GM12874 (cell line): ENCODE measurements at regions not wholly inside any gene's neighbourhood (a gene's known extent, or its start where the extent isn't known, plus 50 kb on each side); places are given as distances from the start of the nearest gene placed in this dataset.

Experiments
- CTCF ChIP-seq: IDR thresholded peaks from 2 replicates; pipeline ENCODE4 v1.5.1; 2011; ENCODE audit warnings: low read depth, mild to moderate bottlenecking, control low read depth, low read length, moderate library complexity; ENCODE audit not compliant: insufficient read depth

DNA sequence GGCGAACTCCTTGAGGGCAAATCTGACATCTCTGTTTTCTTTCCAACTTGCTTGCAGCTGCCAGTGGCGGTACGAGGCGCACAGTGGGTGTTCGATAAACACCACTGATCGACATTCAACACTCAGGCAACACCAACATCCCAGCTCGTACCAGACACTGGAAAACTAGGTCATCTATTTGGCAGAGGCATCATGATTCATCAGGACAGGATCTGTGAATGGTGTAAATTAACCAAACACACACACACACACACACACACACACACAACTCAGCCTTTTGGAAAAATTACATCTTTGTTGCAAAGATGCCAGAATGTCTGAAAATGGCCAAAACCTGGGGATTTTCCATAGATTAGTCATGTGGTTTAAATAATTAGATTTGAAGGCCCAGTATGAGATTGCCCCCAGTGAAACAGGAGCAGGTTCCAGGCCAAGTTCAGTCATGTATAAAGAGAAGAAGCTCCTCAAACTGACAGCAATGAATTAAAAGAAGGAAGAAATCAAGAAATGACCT is 150.5 kb upstream of the NCKAP5 start:
- no peak for TF ChIP-seq CTCF

DNA sequence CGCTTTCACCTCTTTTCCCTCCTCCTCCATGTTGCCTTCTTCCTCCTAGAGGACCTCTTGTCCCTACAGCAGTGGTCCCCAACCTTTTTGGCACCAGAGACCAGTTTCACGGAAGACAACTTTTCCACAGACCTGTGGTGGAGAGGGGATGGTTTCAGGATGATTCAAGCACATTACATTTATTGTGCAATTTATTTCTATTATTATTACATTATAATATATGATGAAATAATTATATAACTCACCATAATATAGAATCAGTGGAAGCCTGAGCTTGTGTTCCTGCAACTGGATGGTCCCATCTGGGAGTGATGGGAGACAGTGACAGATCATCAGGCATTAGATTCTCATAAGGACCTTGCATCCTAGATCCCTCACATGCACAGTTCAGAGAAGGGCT is 152.2 kb upstream of the NCKAP5 start:
- no peak for TF ChIP-seq CTCF

GRCh38 chr2:133721118-133721517 is 152.9 kb upstream of the NCKAP5 start:
- no peak for TF ChIP-seq CTCF

DNA sequence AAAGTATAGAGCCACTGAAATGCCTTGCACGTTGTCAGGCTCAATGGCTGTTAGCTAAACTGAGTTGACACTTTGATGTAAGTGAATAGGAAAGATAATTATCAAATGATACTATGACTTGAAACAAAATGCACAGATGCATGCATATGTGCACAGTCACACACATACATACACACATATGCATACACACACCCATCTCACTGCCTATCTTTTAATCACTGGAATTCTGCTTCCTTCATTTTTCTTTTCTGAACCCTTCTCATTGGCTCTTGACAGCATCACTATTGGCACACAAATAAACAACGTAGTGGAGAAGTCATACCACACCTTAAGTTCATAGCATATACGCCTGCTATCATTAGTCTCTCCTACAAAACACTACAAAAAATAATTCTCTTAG is 154.9 kb upstream of the NCKAP5 start:
- no peak for TF ChIP-seq CTCF

- TF ChIP-seq CTCF: no peak
These were observed 158.7 kb upstream of the NCKAP5 start for GRCh38 chr2:133726973-133727372.

DNA sequence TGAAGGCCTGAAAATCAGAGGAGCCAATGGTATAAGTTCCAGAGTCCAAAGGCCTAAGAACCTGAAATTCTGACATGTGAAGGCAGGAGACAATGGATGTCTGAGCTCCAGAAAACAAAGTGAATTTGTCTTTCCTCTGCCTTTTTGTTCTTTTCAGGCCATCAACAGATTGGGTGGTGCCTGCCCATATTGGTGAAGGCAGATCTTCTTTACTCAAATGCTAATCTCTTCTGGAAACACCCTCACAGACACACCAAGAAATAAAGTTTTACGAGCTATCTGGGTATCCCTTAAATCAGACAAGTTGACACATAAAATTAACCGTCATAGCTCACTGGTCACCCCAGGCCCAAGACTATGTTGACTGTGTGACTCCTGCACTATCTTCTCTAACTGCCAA is 163.8 kb upstream of the NCKAP5 start:
- TF ChIP-seq CTCF: no peak

GRCh38 chr2:133732982-133733900 is 165.0 kb upstream of the NCKAP5 start:
- TF ChIP-seq CTCF: no peak
